CD4-positive, alpha-beta T cell treated with Interleukin-1 beta for 1 hour (primary cell): ENCODE measurements at regions not wholly inside any gene's neighbourhood (a gene's known extent, or its start where the extent isn't known, plus 50 kb on each side); places are given as distances from the start of the nearest gene placed in this dataset.

ENCODE experiments used
- DNase-seq, 2 donors: peaks; one replicate each; pipeline ENCODE4 v3.0.0-alpha.2; 2020 to 2022

DNA sequence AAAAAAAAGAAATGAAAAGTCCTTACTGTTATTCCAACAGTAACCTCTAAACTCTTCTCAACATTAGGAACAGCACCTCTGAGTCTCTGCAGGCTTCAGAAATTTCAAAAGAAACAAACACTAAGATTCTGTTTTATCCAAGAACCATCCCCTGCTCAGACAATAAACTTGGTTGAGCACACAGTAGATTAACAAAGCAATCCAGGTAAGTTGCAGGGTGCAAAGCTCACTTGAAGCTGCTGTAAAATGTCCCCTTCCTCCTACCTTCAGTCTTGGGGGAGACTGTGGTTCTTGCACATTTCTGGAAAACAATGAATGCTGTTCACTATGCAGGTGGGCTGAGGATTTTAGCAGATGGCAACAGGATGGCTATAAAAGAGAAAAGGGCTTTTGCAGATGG is 484.1 kb downstream of the IGSF11 start:
- no peak for DNase-seq

DNA sequence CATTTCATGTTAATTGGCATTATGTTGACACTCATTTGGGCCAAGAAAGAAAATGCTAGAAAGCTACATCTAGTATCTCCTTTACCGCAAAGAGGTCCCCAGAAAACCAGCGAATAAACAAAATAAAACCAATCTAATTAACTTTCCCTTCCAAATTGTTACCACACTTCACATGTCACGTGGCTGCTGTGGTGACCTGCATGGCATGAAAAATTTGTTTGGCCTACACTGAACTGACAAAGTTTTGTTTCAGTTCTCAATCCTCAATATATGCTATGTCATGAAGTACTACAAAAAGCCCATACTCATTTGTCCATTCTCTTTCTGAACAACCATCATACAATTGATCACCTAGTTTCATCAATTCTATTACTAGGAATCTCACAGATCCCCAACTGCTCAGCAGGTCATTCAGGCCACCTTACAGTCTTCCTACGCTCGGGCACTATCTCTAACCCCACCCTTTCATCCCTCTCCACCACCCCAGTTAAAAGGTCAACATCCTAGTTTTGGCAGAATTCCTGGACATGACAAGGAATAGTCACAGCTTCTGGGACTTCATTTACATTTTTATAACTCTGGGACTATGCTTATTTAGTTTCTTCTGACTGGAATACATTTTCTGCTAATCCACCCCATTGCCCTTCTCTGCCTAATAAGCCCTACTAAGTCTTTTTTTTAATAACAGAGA is 480.4 kb downstream of the IGSF11 start:
- no peak for DNase-seq

- DNase-seq, result no peak
Measured at GRCh38 chr3:118556983-118557382, 477.7 kb downstream of the IGSF11 start.

DNA sequence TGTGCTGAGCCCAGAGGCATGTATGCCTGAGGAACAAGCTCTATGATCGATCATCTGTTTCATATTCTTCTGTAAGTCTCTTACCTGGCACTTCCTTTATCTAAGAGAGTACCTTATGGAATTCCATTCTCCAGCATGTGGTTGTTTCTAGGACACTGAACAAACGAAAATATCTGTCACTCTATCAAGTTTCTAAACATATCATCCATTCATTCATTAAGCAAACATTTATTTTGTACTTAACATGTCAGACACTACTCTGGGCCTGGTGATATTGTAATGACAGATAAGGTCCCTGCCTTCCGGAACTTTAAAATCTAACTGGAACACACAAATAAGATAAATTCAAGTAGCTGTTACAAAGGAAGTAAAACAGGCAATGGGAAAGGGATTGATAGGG is 477.1 kb downstream of the IGSF11 start:
- no peak for DNase-seq

- DNase-seq, result no peak
Measured at GRCh38 chr3:118559286-118559685, 475.4 kb downstream of the IGSF11 start.

GRCh38 chr3:118564800-118565199 is 469.8 kb downstream of the IGSF11 start:
- no peak for DNase-seq

- no peak for DNase-seq
Measured at GRCh38 chr3:118573912-118574311, 460.7 kb downstream of the IGSF11 start.

- no peak for DNase-seq
Measured at GRCh38 chr3:118577055-118577777, 457.4 kb downstream of the IGSF11 start.

- DNase-seq, result no peak
Measured at GRCh38 chr3:118578559-118578958, 456.1 kb downstream of the IGSF11 start.

GRCh38 chr3:118587037-118587741 is 447.5 kb downstream of the IGSF11 start:
- no peak for DNase-seq

- DNase-seq, result no peak
Measured at GRCh38 chr3:118587847-118588246, 446.8 kb downstream of the IGSF11 start.

DNA sequence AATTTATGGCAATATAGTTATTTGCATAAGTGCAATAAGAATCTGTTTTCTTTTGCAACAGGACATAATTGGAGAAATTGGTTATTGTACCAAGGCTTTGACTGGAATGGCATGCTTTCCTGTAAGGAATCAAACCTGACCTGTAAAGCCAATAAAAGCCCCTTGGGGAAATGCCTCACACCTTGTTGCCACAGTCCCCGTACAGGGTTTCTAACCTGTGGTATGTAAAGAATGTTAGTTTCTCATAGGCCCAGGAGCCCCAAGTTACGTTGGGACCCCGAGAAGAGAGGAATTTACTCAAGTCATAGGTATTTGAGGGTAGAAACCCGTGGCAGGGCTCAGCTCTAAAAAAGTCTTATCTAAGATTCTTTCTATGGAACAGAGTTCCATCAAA is 441.4 kb downstream of the IGSF11 start:
- DNase-seq, result no peak

DNA sequence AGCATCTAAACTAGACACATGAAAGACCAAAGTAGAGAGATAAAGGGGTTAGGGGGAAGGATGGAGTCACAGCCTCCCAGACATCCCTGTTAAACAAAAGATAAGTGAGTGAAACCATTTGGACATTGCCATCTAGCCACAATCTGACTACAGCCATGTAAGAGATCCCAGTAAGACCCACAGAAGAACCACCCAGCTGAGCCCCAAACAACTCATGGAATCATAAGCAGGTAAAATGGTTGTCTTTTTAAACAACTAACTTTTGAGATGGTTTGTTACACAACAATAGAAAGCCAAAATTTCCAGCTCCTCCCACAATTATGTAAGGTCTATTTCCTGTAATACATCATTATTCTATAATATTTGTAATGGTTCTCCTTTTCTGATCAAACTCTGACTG is 437.5 kb downstream of the IGSF11 start:
- no peak for DNase-seq

GRCh38 chr3:118607915-118608820 is 426.5 kb downstream of the IGSF11 start:
- no peak for DNase-seq

GRCh38 chr3:118618247-118619040 is 416.2 kb downstream of the IGSF11 start:
- DNase-seq, result no peak

GRCh38 chr3:118626453-118626852 is 408.2 kb downstream of the IGSF11 start:
- no peak for DNase-seq

DNA sequence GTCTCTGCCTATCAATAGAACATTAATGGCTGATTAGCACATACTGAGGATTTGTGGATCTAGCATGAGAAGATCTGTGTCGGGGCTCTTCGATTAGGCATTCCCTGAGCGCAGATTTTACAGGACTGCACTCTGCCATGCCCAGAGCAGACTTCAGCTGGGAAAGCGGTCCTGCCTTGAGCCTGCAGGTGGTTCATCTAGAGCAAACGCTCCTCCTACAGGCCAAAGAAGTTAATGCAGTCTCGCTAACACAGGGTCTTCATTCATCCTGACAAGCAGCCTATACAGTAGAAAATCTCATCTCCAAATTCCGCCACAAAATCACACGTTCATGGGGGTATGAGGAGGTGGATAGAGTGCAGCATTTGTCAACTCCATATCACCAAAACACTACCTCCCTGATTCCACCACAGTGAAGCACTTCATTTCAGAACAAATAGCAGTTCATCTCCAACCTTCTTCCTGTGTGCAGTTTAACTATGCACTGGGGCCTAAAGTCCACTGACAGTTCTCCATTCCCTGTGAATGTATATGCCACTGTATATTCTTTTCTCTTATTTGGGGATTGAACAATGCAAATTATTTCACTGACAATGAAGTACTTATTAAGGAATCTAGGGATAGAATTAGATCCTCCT is 405.8 kb downstream of the IGSF11 start:
- DNase-seq, result peak in 1 of 2 donors; percentile 4

DNA sequence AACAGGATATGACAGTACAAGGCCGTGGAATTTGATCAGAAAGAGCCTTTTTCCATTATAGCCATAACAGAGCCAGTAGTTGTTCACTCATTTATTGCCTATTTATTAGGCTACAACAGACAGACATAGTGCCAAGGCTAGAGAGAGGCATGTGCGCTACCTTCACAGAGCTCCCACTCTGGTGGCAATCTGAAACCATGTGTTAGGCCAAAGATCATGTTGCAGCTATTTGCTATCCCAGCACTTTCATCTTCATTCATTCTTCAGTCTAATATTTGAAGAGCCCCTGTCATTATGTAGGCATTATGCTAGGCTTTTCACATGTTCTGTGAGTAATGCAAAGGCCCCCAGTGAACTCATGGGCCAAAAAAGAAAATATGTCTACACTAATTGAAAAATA is 404.8 kb downstream of the IGSF11 start:
- no peak for DNase-seq

DNA sequence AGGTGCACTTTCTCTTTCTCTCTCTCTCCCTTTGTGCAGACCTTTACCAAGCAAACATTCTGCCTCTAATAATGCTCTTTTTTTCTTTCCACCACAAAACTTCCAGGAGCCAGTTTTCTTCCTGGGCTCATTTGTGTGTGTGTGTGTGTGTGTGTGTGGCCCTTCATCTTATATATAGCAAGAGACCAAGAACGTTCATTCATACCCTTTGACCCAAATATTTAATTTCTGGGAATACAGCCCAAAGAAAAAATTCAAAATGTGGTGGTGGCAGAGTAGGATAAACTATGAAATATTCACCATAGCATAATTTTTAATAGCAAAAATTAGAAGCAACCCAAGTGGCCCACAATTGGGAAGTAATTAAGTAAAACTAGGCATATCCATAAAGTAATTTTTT is 398.9 kb downstream of the IGSF11 start:
- DNase-seq, result no peak

- DNase-seq, result no peak
Measured at GRCh38 chr3:118636841-118637240, 397.8 kb downstream of the IGSF11 start.

- DNase-seq, result no peak
Measured at GRCh38 chr3:118637846-118638245, 396.8 kb downstream of the IGSF11 start.

GRCh38 chr3:118641608-118642007 is 393.0 kb downstream of the IGSF11 start:
- peak in 1 of 2 donors; percentile 1 for DNase-seq
